CD4-positive, alpha-beta T cell treated with Interleukin-17A for 1 hour (primary cell): ENCODE measurements at regions not wholly inside any gene's neighbourhood (a gene's known extent, or its start where the extent isn't known, plus 50 kb on each side); places are given as distances from the start of the nearest gene placed in this dataset.
"Not testable (repeated sequence)": the region's sequence is repeated elsewhere in the genome, so short reads cannot be mapped to it uniquely, and the experiment has no call there.

ENCODE experiments used
- DNase-seq: peaks from one replicate; pipeline ENCODE4 v3.0.0-alpha.2; 2020

DNA sequence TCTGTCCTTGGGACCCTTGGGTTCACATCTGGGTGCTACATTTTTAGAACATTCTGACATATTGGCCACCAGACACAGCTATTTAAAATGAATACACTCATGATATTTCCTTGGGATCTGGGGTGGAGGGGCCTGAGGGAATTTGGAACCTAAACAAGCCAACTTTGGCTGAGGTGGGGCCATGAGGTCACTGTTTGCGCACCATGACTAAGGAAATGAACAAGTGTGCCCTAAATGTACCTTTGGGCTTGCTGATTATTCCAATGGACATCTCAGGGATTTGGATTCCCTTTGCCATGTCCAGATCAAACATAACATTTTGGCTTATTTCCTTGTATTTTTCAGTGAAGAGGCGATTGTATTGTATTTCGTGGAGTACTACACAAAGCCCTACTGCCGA, 80.5 kb upstream of the SEC11C start:
- DNase-seq = no peak

GRCh38 chr18:59060551-59060950, 79.1 kb upstream of the SEC11C start:
- no peak for DNase-seq

GRCh38 chr18:59061914-59062642, 77.6 kb upstream of the SEC11C start:
- DNase-seq = no peak

DNA sequence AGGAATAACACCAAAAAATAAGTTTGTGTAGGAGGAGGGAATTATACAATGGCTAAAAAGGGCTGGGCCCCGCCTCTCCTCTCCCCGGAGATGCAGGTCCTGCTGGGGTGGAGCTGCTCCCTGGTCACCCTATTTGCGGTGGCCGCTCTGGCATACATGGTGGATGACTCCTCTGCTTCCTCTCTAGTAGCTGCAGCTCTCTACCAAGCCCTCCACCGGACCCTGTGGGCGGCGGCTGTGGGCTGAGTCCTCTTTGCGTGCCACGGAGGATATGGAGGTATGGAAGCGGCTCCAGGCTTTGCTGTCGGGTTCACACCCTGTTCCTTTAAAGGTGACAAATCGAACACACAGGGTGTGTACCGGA, 77.1 kb upstream of the SEC11C start:
- DNase-seq = no peak

DNA sequence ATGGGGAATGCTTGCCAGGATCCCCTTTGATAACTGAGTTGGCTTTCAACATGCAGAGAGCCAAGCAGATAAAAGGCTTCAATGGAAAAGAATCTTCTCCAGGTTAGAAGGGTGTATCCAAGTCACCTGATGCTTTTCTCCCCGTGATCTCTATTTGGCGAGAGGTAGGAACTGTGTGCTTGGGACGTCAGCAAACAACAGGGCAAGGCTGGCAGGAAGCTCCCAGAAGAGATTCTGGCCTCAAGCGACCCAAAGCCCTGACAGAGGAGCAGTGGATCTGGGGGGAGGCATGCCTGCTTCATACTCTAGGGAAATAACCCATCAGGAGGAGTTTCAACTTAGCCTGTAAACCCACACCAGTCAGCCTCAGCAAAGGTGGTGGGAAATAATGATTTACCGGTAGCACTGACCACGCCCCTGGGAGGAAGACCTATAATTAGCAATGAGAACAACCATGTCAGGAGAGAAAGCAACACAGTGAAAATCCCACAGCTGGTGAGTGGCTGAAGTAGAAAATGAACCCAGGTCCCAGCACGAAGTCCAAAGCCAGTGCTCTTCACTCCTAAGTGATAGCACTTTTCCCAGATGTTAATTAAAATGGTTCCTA, 76.3 kb upstream of the SEC11C start:
- DNase-seq = no peak

GRCh38 chr18:59063912-59064311, 75.8 kb upstream of the SEC11C start:
- DNase-seq = no peak

- DNase-seq = no peak
These were observed 74.0 kb upstream of the SEC11C start for GRCh38 chr18:59065684-59066083.

GRCh38 chr18:59067873-59068272, 71.8 kb upstream of the SEC11C start:
- DNase-seq = no peak

DNA sequence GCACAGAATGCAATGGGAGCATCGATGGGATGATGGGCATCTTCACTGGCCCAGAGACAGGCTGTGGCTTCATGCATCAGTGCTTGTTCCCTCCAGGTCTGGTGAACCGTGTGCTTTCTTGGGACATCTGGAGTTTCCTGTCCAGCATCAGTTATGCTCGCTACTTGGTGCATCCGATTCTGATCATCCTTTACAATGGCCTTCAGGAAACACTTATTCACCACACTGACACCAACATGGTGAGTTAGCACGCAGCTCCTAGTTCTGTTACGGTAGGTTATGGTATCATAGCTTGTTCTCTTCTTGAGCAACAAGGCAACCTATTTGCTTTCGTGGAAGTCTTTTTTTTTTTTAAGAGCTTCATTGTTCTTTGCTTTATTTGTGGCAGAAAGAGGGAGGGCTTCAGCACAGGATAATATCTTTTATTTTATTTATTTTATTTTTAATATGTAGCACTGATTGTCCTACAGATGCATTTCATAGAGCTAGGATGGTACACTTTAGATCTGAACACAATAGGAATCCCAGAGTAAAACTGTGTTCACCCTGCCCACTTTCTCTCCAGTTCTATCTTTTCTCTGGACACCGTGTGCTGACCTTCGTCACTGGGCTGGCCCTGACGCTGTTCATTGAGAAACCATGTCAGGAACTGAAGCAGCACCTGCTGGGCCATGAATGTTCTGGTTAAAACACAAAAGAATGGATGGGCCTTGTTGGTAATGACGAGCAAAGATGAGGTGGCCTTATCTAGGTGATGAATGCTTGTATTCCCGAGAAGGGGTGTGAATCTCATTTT, 71.2 kb upstream of the SEC11C start:
- no peak for DNase-seq

GRCh38 chr18:59070181-59070912, 69.3 kb upstream of the SEC11C start:
- DNase-seq = peak; percentile 68

- DNase-seq = no peak
These were observed 66.8 kb upstream of the SEC11C start for GRCh38 chr18:59072727-59073421.

- DNase-seq = no peak
These were observed 63.8 kb upstream of the SEC11C start for GRCh38 chr18:59075923-59076322.

GRCh38 chr18:59079264-59079663, 60.4 kb upstream of the SEC11C start:
- DNase-seq = no peak

DNA sequence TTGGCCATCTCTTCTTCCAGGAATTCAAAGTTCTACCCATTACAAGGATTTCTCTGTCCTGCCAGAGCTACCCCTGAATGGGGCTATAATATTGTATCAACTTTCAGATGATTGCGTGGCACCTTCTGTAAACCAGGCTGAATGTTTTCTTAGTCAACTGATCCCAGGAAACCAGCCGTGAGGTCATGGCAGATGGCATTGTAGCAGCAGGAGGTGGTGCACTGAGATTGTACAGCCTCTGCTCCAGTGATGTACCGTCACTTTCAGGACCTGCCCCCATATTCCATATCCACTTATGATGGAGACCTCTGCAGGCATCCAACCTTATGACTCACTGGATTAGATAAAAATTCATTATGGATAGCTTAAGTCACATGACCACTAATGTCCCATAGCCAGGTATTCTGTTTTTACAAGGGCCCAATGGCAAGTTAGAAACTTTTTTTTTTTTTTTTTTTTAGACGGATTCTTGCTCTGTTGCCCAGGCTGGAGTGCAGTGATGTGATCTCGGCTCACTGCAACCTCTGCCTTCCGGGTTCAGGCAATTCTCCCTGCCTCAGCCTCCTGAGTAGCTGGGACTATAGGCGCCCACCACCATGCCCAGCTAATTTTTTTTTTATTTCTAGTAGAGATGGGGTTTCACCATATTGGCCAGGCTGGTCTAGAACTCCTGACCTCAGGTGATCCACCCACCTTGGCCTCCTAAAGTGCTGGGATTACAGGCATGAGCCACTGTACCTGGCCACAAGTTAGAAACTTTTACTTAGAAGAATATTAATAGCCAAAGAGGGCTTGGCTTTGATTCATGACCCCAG, 59.8 kb upstream of the SEC11C start:
- DNase-seq = not testable (repeated sequence)

- no peak for DNase-seq
These were observed 56.4 kb upstream of the SEC11C start for GRCh38 chr18:59083136-59083818.

- no peak for DNase-seq
These were observed 54.4 kb upstream of the SEC11C start for GRCh38 chr18:59085126-59085794.

- DNase-seq = no peak
These were observed 53.9 kb upstream of the SEC11C start for GRCh38 chr18:59085797-59086196.

DNA sequence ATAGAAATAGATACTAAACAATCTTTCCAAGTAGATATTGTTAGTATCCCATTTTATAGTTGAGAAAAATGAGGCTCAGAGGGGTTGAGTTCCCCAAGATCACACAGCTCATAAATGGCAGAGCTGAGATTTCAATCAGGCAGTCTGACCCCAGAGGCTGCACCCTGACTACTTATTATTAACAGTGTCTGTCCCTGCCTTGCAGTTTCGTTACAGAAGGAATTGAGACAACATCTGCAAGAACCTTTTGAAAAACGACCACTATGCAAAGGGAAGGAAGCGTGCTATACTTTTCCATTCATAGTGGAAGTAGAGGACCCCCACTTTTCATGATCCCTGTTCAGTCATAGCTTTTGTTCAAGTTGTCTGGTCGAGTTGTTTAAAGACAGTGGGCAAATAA, 53.2 kb upstream of the SEC11C start:
- DNase-seq = no peak

DNA sequence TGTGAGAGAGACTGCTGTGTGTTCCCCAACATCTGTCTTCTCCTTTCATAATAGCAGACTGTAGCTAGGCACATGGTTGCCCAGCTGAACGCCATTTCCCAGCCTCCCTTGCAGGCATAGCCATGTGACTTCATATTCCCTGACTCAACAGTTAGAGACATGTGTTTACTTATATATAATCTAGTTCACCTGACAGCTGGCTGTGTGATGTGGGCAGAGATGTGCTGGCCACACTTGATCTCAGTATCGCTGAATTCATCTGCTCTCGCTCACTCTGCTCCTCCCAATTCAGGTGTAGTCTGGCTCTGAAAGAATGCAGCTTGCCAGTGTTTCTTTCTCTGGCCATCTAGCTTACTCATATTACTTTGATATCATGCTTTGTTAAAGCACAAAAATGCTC, 52.3 kb upstream of the SEC11C start:
- DNase-seq = peak; percentile 20
